ENCODE measurements at regions not wholly inside any gene's neighbourhood (a gene's known extent, or its start where the extent isn't known, plus 50 kb on each side); places are given as distances from the start of the nearest gene placed in this dataset.

GRCh38 chr10:27599546-27599945 is 95.4 kb downstream of the RAB18 start:
- no peak for DNase-seq
- CTCF ChIA-PET: no interaction called here
- Mint-ChIP-seq H3K27me3 (peaks cover 1% of the 10 kb centered on the region), H3K4me3 (no peak overlapping the region), H3K4me1 (no peaks in the 10 kb centered on the region), H3K27ac (no peak overlapping the region), H3K9me3 (no peaks in the 10 kb centered on the region), H3K36me3 (no peaks in the 10 kb centered on the region)

- CTCF ChIA-PET: no interaction called here
- Mint-ChIP-seq H3K36me3 (no peaks in the 10 kb centered on the region), H3K27me3 (no peaks in the 10 kb centered on the region), H3K27ac (no peak overlapping the region), H3K4me3 (no peak overlapping the region), H3K9me3 (no peaks in the 10 kb centered on the region), H3K4me1 (no peaks in the 10 kb centered on the region)
- no peak for DNase-seq
Measured at GRCh38 chr10:27600930-27601329, 96.8 kb downstream of the RAB18 start.

GRCh38 chr10:27601503-27601902 is 97.4 kb downstream of the RAB18 start:
- H3K36me3 Mint-ChIP-seq: no peaks in the 10 kb centered on the region
- no peak for DNase-seq
- no peaks in the 10 kb centered on the region for H3K4me1 Mint-ChIP-seq
- H3K27ac Mint-ChIP-seq: no peak overlapping the region
- H3K4me3 Mint-ChIP-seq: no peak overlapping the region
- CTCF ChIA-PET: no interaction called here
- H3K27me3 Mint-ChIP-seq: peaks cover 3% of the 10 kb centered on the region
- H3K9me3 Mint-ChIP-seq: no peaks in the 10 kb centered on the region

GRCh38 chr10:27601946-27602538 is 97.9 kb downstream of the RAB18 start:
- H3K9me3 Mint-ChIP-seq: no peaks in the 10 kb centered on the region
- DNase-seq: no peak
- CTCF ChIA-PET: no interaction called here
- no peaks in the 10 kb centered on the region for H3K36me3 Mint-ChIP-seq
- H3K27me3 Mint-ChIP-seq: peaks cover 7% of the 10 kb centered on the region
- H3K4me3 Mint-ChIP-seq: no peak overlapping the region
- no peak overlapping the region for H3K27ac Mint-ChIP-seq
- no peaks in the 10 kb centered on the region for H3K4me1 Mint-ChIP-seq

- H3K27me3 Mint-ChIP-seq: peaks cover 7% of the 10 kb centered on the region
- DNase-seq: no peak
- H3K4me3 Mint-ChIP-seq: no peak overlapping the region
- no peak overlapping the region for H3K27ac Mint-ChIP-seq
- no peaks in the 10 kb centered on the region for H3K9me3 Mint-ChIP-seq
- H3K36me3 Mint-ChIP-seq: no peaks in the 10 kb centered on the region
- CTCF ChIA-PET: no interaction called here
- peaks cover 3% of the 10 kb centered on the region for H3K4me1 Mint-ChIP-seq
Measured at GRCh38 chr10:27603104-27603503, 99.0 kb downstream of the RAB18 start.

GRCh38 chr10:27605318-27605717 is 101.2 kb downstream of the RAB18 start:
- Mint-ChIP-seq H3K4me3 (no peak overlapping the region), H3K36me3 (no peaks in the 10 kb centered on the region), H3K27ac (no peak overlapping the region), H3K9me3 (no peaks in the 10 kb centered on the region), H3K27me3 (peaks cover 7% of the 10 kb centered on the region), H3K4me1 (peaks cover 3% of the 10 kb centered on the region)
- CTCF ChIA-PET: interaction anchor here (0.7 kb wide), 1 partner anchor 11 kb away, joined by 3 read pairs; no protein-coding TSS in a partner anchor
- no peak for DNase-seq

- Mint-ChIP-seq H3K27me3 (peaks cover 9% of the 10 kb centered on the region), H3K27ac (no peak overlapping the region), H3K9me3 (no peaks in the 10 kb centered on the region), H3K4me3 (no peak overlapping the region), H3K4me1 (peaks cover 3% of the 10 kb centered on the region), H3K36me3 (no peaks in the 10 kb centered on the region)
- CTCF ChIA-PET: interaction anchor here (0.6 kb wide), 1 partner anchor 813 kb away, joined by 3 read pairs; no protein-coding TSS in a partner anchor
- no peak for DNase-seq
Measured at GRCh38 chr10:27607591-27607990, 103.5 kb downstream of the RAB18 start.

- peaks cover 15% of the 10 kb centered on the region for H3K27me3 Mint-ChIP-seq
- DNase-seq: no peak
- no peaks in the 10 kb centered on the region for H3K9me3 Mint-ChIP-seq
- no peak overlapping the region for H3K27ac Mint-ChIP-seq
- peaks cover 3% of the 10 kb centered on the region for H3K4me1 Mint-ChIP-seq
- no peaks in the 10 kb centered on the region for H3K36me3 Mint-ChIP-seq
- CTCF ChIA-PET: no interaction called here
- H3K4me3 Mint-ChIP-seq: no peak overlapping the region
Measured at GRCh38 chr10:27611236-27611635, 107.1 kb downstream of the RAB18 start.

- Mint-ChIP-seq H3K27ac (no peak overlapping the region), H3K4me1 (peaks cover 3% of the 10 kb centered on the region), H3K9me3 (no peaks in the 10 kb centered on the region), H3K36me3 (no peaks in the 10 kb centered on the region), H3K4me3 (no peak overlapping the region), H3K27me3 (peaks cover 9% of the 10 kb centered on the region)
- CTCF ChIA-PET: no interaction called here
- DNase-seq: no peak
Measured at GRCh38 chr10:27611744-27612550, 107.8 kb downstream of the RAB18 start.

- H3K36me3 Mint-ChIP-seq: no peaks in the 10 kb centered on the region
- no peak overlapping the region for H3K27ac Mint-ChIP-seq
- H3K9me3 Mint-ChIP-seq: no peaks in the 10 kb centered on the region
- peaks cover 9% of the 10 kb centered on the region for H3K27me3 Mint-ChIP-seq
- CTCF ChIA-PET: no interaction called here
- peaks cover 3% of the 10 kb centered on the region for H3K4me1 Mint-ChIP-seq
- no peak overlapping the region for H3K4me3 Mint-ChIP-seq
- DNase-seq: no peak
Measured at GRCh38 chr10:27612551-27613035, 108.5 kb downstream of the RAB18 start.

- CTCF ChIA-PET: no interaction called here
- H3K27ac Mint-ChIP-seq: no peak overlapping the region
Measured at GRCh38 chr10:27614776-27615175, 110.7 kb downstream of the RAB18 start.

GRCh38 chr10:27618036-27618615 is 114.0 kb downstream of the RAB18 start:
- Mint-ChIP-seq H3K27ac (no peak overlapping the region), H3K4me3 (no peak overlapping the region), H3K36me3 (no peaks in the 10 kb centered on the region), H3K9me3 (no peaks in the 10 kb centered on the region), H3K27me3 (peaks cover 12% of the 10 kb centered on the region), H3K4me1 (no peaks in the 10 kb centered on the region)
- no peak for DNase-seq
- CTCF ChIA-PET: no interaction called here

More at GRCh38 chr10:27614776-27615175, 110.7 kb downstream of the RAB18 start:
- DNase-seq: no peak
- Mint-ChIP-seq H3K9me3 (no peaks in the 10 kb centered on the region), H3K4me1 (no peaks in the 10 kb centered on the region), H3K27me3 (peaks cover 15% of the 10 kb centered on the region), H3K36me3 (no peaks in the 10 kb centered on the region), H3K4me3 (no peak overlapping the region)

GRCh38 chr10:27618906-27619305 is 114.8 kb downstream of the RAB18 start:
- Mint-ChIP-seq H3K4me3 (no peak overlapping the region), H3K27ac (no peak overlapping the region), H3K9me3 (no peaks in the 10 kb centered on the region), H3K36me3 (no peaks in the 10 kb centered on the region), H3K4me1 (no peaks in the 10 kb centered on the region), H3K27me3 (peaks cover 12% of the 10 kb centered on the region)
- DNase-seq: no peak
- CTCF ChIA-PET: no interaction called here

- Mint-ChIP-seq H3K27ac (no peak overlapping the region), H3K27me3 (peaks cover 12% of the 10 kb centered on the region), H3K4me1 (no peaks in the 10 kb centered on the region), H3K4me3 (no peak overlapping the region), H3K36me3 (no peaks in the 10 kb centered on the region), H3K9me3 (no peaks in the 10 kb centered on the region)
- DNase-seq: no peak
- CTCF ChIA-PET: no interaction called here
Measured at GRCh38 chr10:27619329-27619728, 115.2 kb downstream of the RAB18 start.
